GM23338 (cell line): ENCODE measurements at regions not wholly inside any gene's neighbourhood (a gene's known extent, or its start where the extent isn't known, plus 50 kb on each side); places are given as distances from the start of the nearest gene placed in this dataset.
A peak's percentile ranks its signal among the peaks of the same experiment; 100 is the strongest.

Experiments
- ATAC-seq: fragments of 200-7000 bp; cut with Tn5 transposase; 3 replicates; pipeline ENCODE4 v1.9.1; 2020
- DNase-seq: peaks from one replicate; pipeline ENCODE4 v3.0.0-alpha.2; 2015; ENCODE audit warnings: low spot score
- H2AFZ ChIP-seq: fragments of 200-600 bp; sonication (generic); 2 replicates; pipeline ENCODE4 v1.8.0; 2016; ENCODE audit warnings: antibody characterized with exemption, mild to moderate bottlenecking, moderate library complexity
- H3F3A ChIP-seq: fragments of 200-600 bp; sonication (generic); replicated peaks from 2 replicates; pipeline ENCODE4 v1.8.0; 2017; ENCODE audit warnings: antibody characterized with exemption, mixed run types, low read depth
- H3K27ac ChIP-seq: fragments of 200-600 bp; sonication (generic); 2 replicates; pipeline ENCODE4 v1.6.1; 2016; ENCODE audit warnings: low read depth
- H3K27me3 ChIP-seq: fragments of 200-600 bp; sonication (generic); 2 replicates; pipeline ENCODE4 v1.8.0; 2016; ENCODE audit warnings: mild to moderate bottlenecking, mixed run types, moderate library complexity; ENCODE audit not compliant: insufficient read depth
- H3K36me3 ChIP-seq: fragments of 200-600 bp; sonication (generic); 2 replicates; pipeline ENCODE4 v1.8.0; 2016; ENCODE audit warnings: mild to moderate bottlenecking; ENCODE audit not compliant: insufficient read depth
- H3K4me1 ChIP-seq: fragments of 200-600 bp; sonication (generic); 2 replicates; pipeline ENCODE4 v1.8.0; 2016; ENCODE audit warnings: mild to moderate bottlenecking, moderate library complexity; ENCODE audit not compliant: insufficient read depth
- H3K4me2 ChIP-seq: fragments of 200-600 bp; sonication (generic); 2 replicates; pipeline ENCODE4 v1.7.1; 2017; ENCODE audit warnings: mixed run types
- H3K4me3 ChIP-seq: fragments of 200-600 bp; sonication (generic); 2 replicates; pipeline ENCODE4 v1.6.1; 2016; ENCODE audit warnings: mixed run types
- H3K79me2 ChIP-seq: fragments of 200-600 bp; sonication (generic); replicated peaks from 2 replicates; pipeline ENCODE4 v1.8.0; 2017; ENCODE audit warnings: mild to moderate bottlenecking; ENCODE audit not compliant: insufficient read depth
- H3K9me2 ChIP-seq: fragments of 200-600 bp; sonication (generic); 2 replicates; pipeline ENCODE4 v1.8.0; 2017; ENCODE audit not compliant: insufficient read depth
- H4K20me1 ChIP-seq: fragments of 200-600 bp; sonication (generic); replicated peaks from 2 replicates; pipeline ENCODE4 v1.8.0; 2017; ENCODE audit warnings: mild to moderate bottlenecking; ENCODE audit not compliant: insufficient read depth
- H3K27ac Mint-ChIP-seq: 2 replicates; pipeline ENCODE4 v1.8.0; 2020; ENCODE audit warnings: inconsistent platforms, mild to moderate bottlenecking, moderate library complexity, mixed read lengths
- H3K27me3 Mint-ChIP-seq: 3 replicates; pipeline ENCODE4 v1.8.0; 2022; ENCODE audit warnings: low read depth, mild to moderate bottlenecking, moderate library complexity, mixed read lengths, inconsistent platforms; ENCODE audit not compliant: insufficient read depth, poor library complexity
- H3K36me3 Mint-ChIP-seq: 3 replicates; pipeline ENCODE4 v1.8.0; 2021; ENCODE audit warnings: low read depth, mild to moderate bottlenecking, inconsistent platforms, moderate library complexity, mixed read lengths
- H3K4me1 Mint-ChIP-seq: 3 replicates; pipeline ENCODE4 v1.8.0; 2020; ENCODE audit warnings: mild to moderate bottlenecking, inconsistent platforms, mixed read lengths
- H3K4me3 Mint-ChIP-seq: 3 replicates; pipeline ENCODE4 v1.8.0; 2021; ENCODE audit warnings: moderate library complexity, mild to moderate bottlenecking, inconsistent platforms, mixed read lengths
- H3K9me3 Mint-ChIP-seq: 3 replicates; pipeline ENCODE4 v1.8.0; 2020; ENCODE audit warnings: moderate library complexity, mild to moderate bottlenecking, inconsistent platforms, mixed read lengths
- CREB1 ChIP-seq: fragments of 250-450 bp; sonication (Bioruptor Pico); IDR thresholded peaks from 2 replicates; pipeline ENCODE4 v1.5.0; 2020; ENCODE audit warnings: low read depth, mild to moderate bottlenecking, moderate library complexity
- EZH2 ChIP-seq: fragments of 200-600 bp; sonication (generic); IDR thresholded peaks from one replicate; pipeline ENCODE4 v1.8.0; 2017; ENCODE audit warnings: antibody characterized with exemption, mild to moderate bottlenecking, low read depth; ENCODE audit not compliant: unreplicated experiment
- NANOG ChIP-seq: IDR thresholded peaks from 2 replicates; pipeline ENCODE4 v1.6.1; 2016; ENCODE audit warnings: antibody characterized with exemption, borderline replicate concordance
- POLR2AphosphoS5 ChIP-seq: IDR thresholded peaks from 2 replicates; pipeline ENCODE4 v1.6.1; 2016; ENCODE audit warnings: antibody characterized with exemption, low read depth
- STAT1 ChIP-seq: IDR thresholded peaks from one replicate; pipeline ENCODE4 v1.6.1; 2016; ENCODE audit warnings: antibody characterized with exemption; ENCODE audit not compliant: unreplicated experiment
- ZNF114 ChIP-seq: fragments of 250-450 bp; sonication (Bioruptor Pico); IDR thresholded peaks from 2 replicates; pipeline ENCODE4 v1.5.0; 2020; ENCODE audit warnings: mild to moderate bottlenecking, moderate library complexity
- ZNF462 ChIP-seq: fragments of 250-450 bp; sonication (Bioruptor Pico); IDR thresholded peaks from 2 replicates; pipeline ENCODE4 v1.5.0; 2020; ENCODE audit warnings: mild to moderate bottlenecking, moderate library complexity
- TF ChIP-seq, protein P1 (sequence below): IDR thresholded peaks from 2 replicates; pipeline ENCODE4 v1.6.1; 2016; ENCODE audit warnings: antibody characterized with exemption

GRCh38 chr5:173780235-173781234 lies 107.6 kb upstream of the CPEB4 start (continued):
- TF ChIP-seq ZNF462 = no peak
- TF ChIP-seq STAT1 = no peak
- TF ChIP-seq, protein P1, sequence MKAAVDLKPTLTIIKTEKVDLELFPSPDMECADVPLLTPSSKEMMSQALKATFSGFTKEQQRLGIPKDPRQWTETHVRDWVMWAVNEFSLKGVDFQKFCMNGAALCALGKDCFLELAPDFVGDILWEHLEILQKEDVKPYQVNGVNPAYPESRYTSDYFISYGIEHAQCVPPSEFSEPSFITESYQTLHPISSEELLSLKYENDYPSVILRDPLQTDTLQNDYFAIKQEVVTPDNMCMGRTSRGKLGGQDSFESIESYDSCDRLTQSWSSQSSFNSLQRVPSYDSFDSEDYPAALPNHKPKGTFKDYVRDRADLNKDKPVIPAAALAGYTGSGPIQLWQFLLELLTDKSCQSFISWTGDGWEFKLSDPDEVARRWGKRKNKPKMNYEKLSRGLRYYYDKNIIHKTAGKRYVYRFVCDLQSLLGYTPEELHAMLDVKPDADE = no peak
- TF ChIP-seq EZH2 = no peak

- Histone ChIP-seq H3K9me2 (no peaks in the 10 kb centered on the region), H3K4me2 (no peak overlapping the region), H2AFZ (peak overlapping the region; percentile 88), H3K27ac (no peak overlapping the region), H3K4me1 (peaks cover 6% of the 10 kb centered on the region), H3F3A (no peaks in the 10 kb centered on the region), H3K27me3 (no peaks in the 10 kb centered on the region), H3K36me3 (no peaks in the 10 kb centered on the region), H4K20me1 (no peaks in the 10 kb centered on the region), H3K79me2 (no peaks in the 10 kb centered on the region), H3K4me3 (no peak overlapping the region)
- H3K9me3 Mint-ChIP-seq = no peaks in the 10 kb centered on the region
- peaks cover 15% of the 10 kb centered on the region for H3K4me1 Mint-ChIP-seq
- peaks cover 4% of the 10 kb centered on the region for H3K27me3 Mint-ChIP-seq
- H3K36me3 Mint-ChIP-seq = no peaks in the 10 kb centered on the region
- DNase-seq = no peak
- no peak overlapping the region for H3K27ac Mint-ChIP-seq
- no peak overlapping the region for H3K4me3 Mint-ChIP-seq
- ATAC-seq = no peak
- TF ChIP-seq ZNF114 (CRISPR knock-in tag) (no peak), ZNF462 (no peak), POLR2AphosphoS5 (no peak), CREB1 (no peak), NANOG (no peak), STAT1 (no peak)
Observed at GRCh38 chr5:173781432-173781815, 106.7 kb upstream of the CPEB4 start.
